Thyroid gland (tissue), 4 donors: ENCODE measurements at regions not wholly inside any gene's neighbourhood (a gene's known extent, or its start where the extent isn't known, plus 50 kb on each side); places are given as distances from the start of the nearest gene placed in this dataset.

Experiments
- DNase-seq, 2 donors: peaks; one replicate each; pipeline ENCODE4 v3.0.0-alpha.2; 2019
- H3K27ac ChIP-seq, 3 donors: fragments of 200-600 bp; sonication (generic); 1 replicate in 2 of 3; 2 replicates in 1 of 3; pipeline ENCODE4 v1.5.1; 2016 to 2019; ENCODE audit warnings: mild to moderate bottlenecking in 1 of 3, moderate library complexity in 1 of 3
- H3K27me3 ChIP-seq: fragments of 200-600 bp; sonication (generic); one replicate; pipeline ENCODE4 v1.5.1; 2019
- H3K36me3 ChIP-seq, 2 donors: fragments of 200-600 bp; sonication (generic); one replicate each; pipeline ENCODE4 v1.5.1; 2016 to 2019
- H3K4me1 ChIP-seq, 2 donors: fragments of 200-600 bp; sonication (generic); one replicate each; pipeline ENCODE4 v1.5.1; 2017 to 2019
- H3K4me3 ChIP-seq, 3 donors: fragments of 200-600 bp; sonication (generic); replicated peaks in 1 of 3; 1 replicate in 2 of 3; 2 replicates in 1 of 3; pipeline ENCODE4 v1.5.1; 2016; ENCODE audit warnings: mild to moderate bottlenecking in 1 of 3
- H3K9me3 ChIP-seq: fragments of 200-600 bp; sonication (generic); one replicate; pipeline ENCODE4 v1.5.1; 2017
- CTCF ChIP-seq, 6 experiments: fragments of 200-600 bp in 3 of 6; fragments of 450-650 bp in 3 of 6; sonication (generic) in 3 of 6; IDR thresholded peaks; one replicate each; pipeline ENCODE4 v1.5.1; 2016 to 2019; ENCODE audit warnings: antibody characterized with exemption in 6 of 6, mild to moderate bottlenecking in 2 of 6, inconsistent platforms in 1 of 6, moderate library complexity in 1 of 6
- POLR2A ChIP-seq, 2 donors: fragments of 450-650 bp; IDR thresholded peaks; one replicate each; pipeline ENCODE4 v1.6.1; 2017; ENCODE audit warnings: antibody characterized with exemption in 2 of 2, mild to moderate bottlenecking in 2 of 2, moderate library complexity in 1 of 2
- WGBS, 2 donors: methylation state at CpG; one replicate each; pipeline ENCODE4 v1.1.5; 2017; 5-methylcytosine and 5-hydroxymethylcytosine counted together
- intact Hi-C: fragments of 100-400 bp; cut with DNase I; formaldehyde crosslinking; loops from one replicate; pipeline ENCODE4 v1.15.1; 2023

- Histone ChIP-seq H3K4me1 (no peaks in the 10 kb centered on the region), H3K4me3 (no peak overlapping the region), H3K27ac (no peak overlapping the region), H3K27me3 (no peaks in the 10 kb centered on the region), H3K9me3 (no peaks in the 10 kb centered on the region), H3K36me3 (no peaks in the 10 kb centered on the region)
- DNase-seq: no peak
- intact Hi-C loops: no loop called here
- 48 to 59% methylated on average over 4 of the region's 4 CpGs for WGBS, 2 donors
- TF ChIP-seq POLR2A (IDR thresholded peaks at IDR 0.05): no peak
- no peak for TF ChIP-seq CTCF (IDR thresholded peaks at IDR 0.05)
These were observed 284.8 kb upstream of the DIO3 start for GRCh38 chr14:101276309-101277091.

- Histone ChIP-seq H3K9me3 (no peaks in the 10 kb centered on the region), H3K27me3 (no peaks in the 10 kb centered on the region), H3K4me3 (no peak overlapping the region), H3K36me3 (no peaks in the 10 kb centered on the region), H3K4me1 (no peaks in the 10 kb centered on the region), H3K27ac (no peak overlapping the region)
- intact Hi-C loops: no loop called here
- TF ChIP-seq POLR2A (IDR thresholded peaks at IDR 0.05) (no peak), CTCF (IDR thresholded peaks at IDR 0.05) (no peak)
- DNase-seq: no peak
- 78 to 84% methylated on average over 3 of the region's 3 CpGs for WGBS, 2 donors
These were observed 278.9 kb upstream of the DIO3 start for GRCh38 chr14:101282418-101282817.

- intact Hi-C loops: no loop called here
- no peak for DNase-seq
- Histone ChIP-seq H3K9me3 (no peaks in the 10 kb centered on the region), H3K36me3 (no peaks in the 10 kb centered on the region), H3K4me3 (no peak overlapping the region), H3K27me3 (no peaks in the 10 kb centered on the region), H3K4me1 (no peaks in the 10 kb centered on the region), H3K27ac (no peak overlapping the region)
- TF ChIP-seq POLR2A (IDR thresholded peaks at IDR 0.05) (no peak), CTCF (IDR thresholded peaks at IDR 0.05) (no peak)
- 85 to 94% methylated on average over 3 of the region's 3 CpGs for WGBS, 2 donors
These were observed 276.6 kb upstream of the DIO3 start for GRCh38 chr14:101284711-101285110.

GRCh38 chr14:101286271-101287018, 274.9 kb upstream of the DIO3 start:
- no peak for DNase-seq
- no peak overlapping the region for H3K27ac ChIP-seq
- 76 to 83% methylated on average over 18 to 19 of the region's 19 CpGs for WGBS, 2 donors

More at GRCh38 chr14:101286271-101287018, 274.9 kb upstream of the DIO3 start:
- no peaks in the 10 kb centered on the region for H3K4me1 ChIP-seq
- no peaks in the 10 kb centered on the region for H3K9me3 ChIP-seq
- TF ChIP-seq POLR2A (IDR thresholded peaks at IDR 0.05) (no peak), CTCF (IDR thresholded peaks at IDR 0.05) (no peak)
- no peak overlapping the region for H3K4me3 ChIP-seq
- intact Hi-C loops: no loop called here
- no peaks in the 10 kb centered on the region for H3K36me3 ChIP-seq
- H3K27me3 ChIP-seq: no peaks in the 10 kb centered on the region
